ENCODE measurements at regions not wholly inside any gene's neighbourhood (a gene's known extent, or its start where the extent isn't known, plus 50 kb on each side); places are given as distances from the start of the nearest gene placed in this dataset.

- no peak for DNase-seq
Measured at GRCh38 chr13:107548338-107548737, 667.0 kb downstream of the LIG4 start.

- no peak for DNase-seq
Measured at GRCh38 chr13:107545946-107546502, 669.3 kb downstream of the LIG4 start.

- DNase-seq = no peak
Measured at GRCh38 chr13:107534548-107534947, 680.8 kb downstream of the LIG4 start.

GRCh38 chr13:107531816-107532215, 683.5 kb downstream of the LIG4 start:
- DNase-seq = no peak

- no peak for DNase-seq
Measured at GRCh38 chr13:107531180-107531579, 684.2 kb downstream of the LIG4 start.

- DNase-seq = no peak
Measured at GRCh38 chr13:107529035-107529434, 686.3 kb downstream of the LIG4 start.

GRCh38 chr13:107518780-107519179, 696.6 kb downstream of the LIG4 start:
- DNase-seq = no peak

- DNase-seq = no peak
Measured at GRCh38 chr13:107518292-107518691, 697.0 kb downstream of the LIG4 start.

GRCh38 chr13:107516517-107516916, 698.8 kb downstream of the LIG4 start:
- DNase-seq = no peak

GRCh38 chr13:107512551-107512950, 702.8 kb downstream of the LIG4 start:
- no peak for DNase-seq

- DNase-seq = no peak
Measured at GRCh38 chr13:107497661-107498060, 717.7 kb downstream of the LIG4 start.

- DNase-seq = no peak
Measured at GRCh38 chr13:107493266-107493665, 722.1 kb downstream of the LIG4 start.

GRCh38 chr13:107482688-107483087, 732.6 kb downstream of the LIG4 start:
- no peak for DNase-seq

GRCh38 chr13:107480130-107480529, 735.2 kb downstream of the LIG4 start:
- DNase-seq = no peak

GRCh38 chr13:107477772-107478379, 737.5 kb downstream of the LIG4 start:
- no peak for DNase-seq

- no peak for DNase-seq
Measured at GRCh38 chr13:107475753-107476453, 739.4 kb downstream of the LIG4 start.

- no peak for DNase-seq
Measured at GRCh38 chr13:107473253-107473652, 742.1 kb downstream of the LIG4 start.

- no peak for DNase-seq
Measured at GRCh38 chr13:107466326-107467099, 748.8 kb downstream of the LIG4 start.

GRCh38 chr13:107462501-107462900, 752.8 kb downstream of the LIG4 start:
- no peak for DNase-seq

- no peak for DNase-seq
Measured at GRCh38 chr13:107461751-107462150, 753.6 kb downstream of the LIG4 start.

- DNase-seq = no peak
Measured at GRCh38 chr13:107459430-107459829, 755.9 kb downstream of the LIG4 start.

- no peak for DNase-seq
Measured at GRCh38 chr13:107458269-107458668, 757.1 kb downstream of the LIG4 start.

- DNase-seq = no peak
Measured at GRCh38 chr13:107457686-107458085, 757.6 kb downstream of the LIG4 start.

GRCh38 chr13:107456431-107456830, 758.9 kb downstream of the LIG4 start:
- no peak for DNase-seq

Data from DMS 273 treated with DMSO at 0.1 percent for 48 hours (cell line).